GM18505 (cell line): ENCODE measurements at regions not wholly inside any gene's neighbourhood (a gene's known extent, or its start where the extent isn't known, plus 50 kb on each side); places are given as distances from the start of the nearest gene placed in this dataset.

ENCODE experiments used
- ATAC-seq: cut with Tn5 transposase; IDR thresholded peaks from one replicate; pipeline ENCODE4 v1.9.1; 2021; ENCODE audit not compliant: unreplicated experiment
- POLR2A ChIP-seq: IDR thresholded peaks from 4 replicates; pipeline ENCODE4 v1.6.1; 2011; ENCODE audit warnings: borderline replicate concordance; ENCODE audit not compliant: insufficient read depth, insufficient read length; ENCODE audit errors: extremely low read depth

DNA sequence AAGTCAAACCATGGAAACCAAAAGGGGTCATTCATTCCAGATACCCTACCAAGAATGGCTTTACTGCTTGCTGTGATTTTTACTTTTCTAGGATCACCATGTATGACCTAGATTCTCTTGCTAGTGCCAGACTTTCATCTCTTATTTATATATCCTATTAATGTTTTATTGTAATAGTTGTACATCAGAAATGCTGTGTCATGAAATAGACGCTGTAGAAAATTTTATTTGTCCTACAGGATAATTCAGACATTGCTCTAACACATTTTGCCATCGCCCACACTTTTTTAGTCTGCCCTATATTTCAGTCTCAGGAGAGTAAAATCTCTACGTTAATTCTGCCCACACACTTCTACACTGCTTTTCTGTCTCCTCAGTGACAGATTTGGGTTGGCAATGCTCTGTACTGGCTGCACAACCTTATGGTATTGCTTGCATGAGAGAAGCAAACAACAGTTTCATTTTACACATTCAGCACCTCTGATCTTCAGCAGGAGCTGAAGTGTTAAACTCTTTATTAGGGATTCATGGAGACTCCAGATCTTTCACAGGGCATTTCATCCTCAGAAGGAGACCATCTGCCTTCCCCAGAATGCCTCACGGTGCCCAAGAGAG is 871.8 kb upstream of the CHAC2 start:
- no peak for TF ChIP-seq POLR2A
- ATAC-seq = no peak

DNA sequence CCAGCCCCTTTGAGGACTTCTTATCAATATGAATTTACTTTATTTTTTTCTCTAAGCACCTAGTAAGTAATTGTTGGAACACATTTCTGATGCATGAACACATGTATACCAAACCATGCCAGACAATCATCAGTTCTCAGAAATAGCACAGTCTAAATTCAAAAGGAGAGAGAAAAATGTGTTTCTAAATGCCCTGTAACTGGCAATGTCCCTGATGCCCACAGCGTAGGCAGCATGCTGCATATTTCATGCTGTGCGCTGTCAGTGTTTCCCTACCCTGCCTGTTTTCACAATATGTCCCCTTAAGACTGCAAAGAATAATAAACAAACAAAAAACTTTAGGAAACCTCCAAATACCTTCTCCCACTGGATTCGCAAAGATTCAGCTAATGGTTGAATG is 881.0 kb upstream of the CHAC2 start:
- no peak for ATAC-seq
- no peak for TF ChIP-seq POLR2A

DNA sequence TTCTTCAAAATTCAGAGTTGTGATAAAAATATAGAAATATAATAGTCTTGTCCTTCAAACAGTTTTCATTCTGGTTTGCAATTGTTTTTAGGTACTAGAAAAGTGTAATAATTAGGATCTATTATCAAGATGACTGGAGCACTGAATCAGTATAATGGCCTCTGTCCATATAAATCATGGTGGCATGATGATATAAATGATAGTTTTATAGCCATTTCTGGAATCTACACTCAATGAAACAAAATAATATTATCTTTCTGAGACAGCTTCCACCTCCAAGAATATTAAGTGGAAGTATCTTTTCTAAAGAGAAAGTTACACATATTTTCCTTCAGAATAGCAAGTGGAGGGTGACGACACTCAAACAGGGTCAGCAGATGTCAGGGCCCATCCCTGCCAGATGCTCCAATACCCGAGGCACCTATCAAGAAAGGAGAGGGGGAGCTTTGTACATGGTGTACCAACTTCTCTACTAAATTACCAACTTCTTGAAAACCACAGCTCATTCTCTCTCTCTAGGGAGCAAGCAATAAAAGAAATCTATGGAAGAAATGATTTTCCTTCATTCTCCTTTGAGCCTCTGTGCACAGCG is 882.7 kb upstream of the CHAC2 start:
- TF ChIP-seq POLR2A = no peak
- no peak for ATAC-seq

DNA sequence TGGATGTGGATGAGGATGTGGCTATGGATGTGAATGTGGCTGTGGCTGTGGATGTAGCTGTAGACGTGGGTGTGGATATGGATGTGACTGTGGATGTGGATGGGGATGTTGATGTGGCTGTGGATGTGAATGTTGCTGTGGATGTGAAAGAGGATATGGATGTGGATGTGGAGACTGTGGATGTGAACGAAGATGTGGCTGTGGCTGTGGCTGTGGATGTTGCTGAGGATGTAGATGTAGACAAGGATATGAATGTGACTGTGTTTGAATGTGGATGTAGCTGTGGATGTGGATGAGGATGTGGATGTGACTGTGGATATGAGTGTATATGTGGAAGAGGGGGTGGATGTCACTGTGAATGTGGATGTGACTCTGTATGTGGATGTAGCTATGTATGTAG is 884.6 kb upstream of the CHAC2 start:
- ATAC-seq = no peak
- TF ChIP-seq POLR2A = no peak

DNA sequence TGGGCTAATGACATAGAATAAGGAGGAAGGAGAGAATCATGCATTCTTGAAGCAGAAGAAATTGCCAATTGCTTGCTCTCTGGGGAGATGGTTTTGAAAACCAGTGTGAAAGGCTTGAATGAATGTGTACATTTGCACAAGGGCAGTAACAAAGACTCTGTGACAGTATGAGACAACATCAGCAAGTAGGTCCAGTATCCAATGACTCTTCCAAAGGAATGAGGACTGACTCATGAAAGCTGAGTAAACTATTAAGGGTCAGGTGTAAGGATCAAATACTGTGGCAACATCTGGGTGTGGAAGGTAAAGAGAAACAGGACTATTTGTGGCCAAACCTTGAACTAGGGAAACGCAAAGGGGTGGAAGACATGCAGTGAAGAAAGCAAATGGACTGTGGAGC is 886.0 kb upstream of the CHAC2 start:
- ATAC-seq = no peak
- no peak for TF ChIP-seq POLR2A

DNA sequence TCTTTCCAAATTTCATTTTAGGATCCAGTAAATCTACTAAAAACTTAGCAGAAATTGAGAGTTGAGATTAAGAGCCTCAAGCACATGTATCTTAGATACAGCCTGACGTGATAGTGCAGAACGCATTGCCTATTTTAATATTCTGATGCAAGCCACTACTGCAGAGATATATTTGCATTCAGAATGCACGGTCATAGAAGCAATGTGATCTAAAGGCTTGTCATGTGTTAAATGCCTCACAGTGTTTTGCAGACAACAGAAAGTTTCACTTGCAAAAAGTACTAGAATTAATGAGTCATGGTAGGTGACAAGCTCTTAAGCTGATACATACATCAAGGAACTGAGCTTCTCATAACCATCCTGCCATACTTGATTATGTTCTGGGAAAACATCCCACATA is 886.7 kb upstream of the CHAC2 start:
- no peak for ATAC-seq
- TF ChIP-seq POLR2A = no peak

DNA sequence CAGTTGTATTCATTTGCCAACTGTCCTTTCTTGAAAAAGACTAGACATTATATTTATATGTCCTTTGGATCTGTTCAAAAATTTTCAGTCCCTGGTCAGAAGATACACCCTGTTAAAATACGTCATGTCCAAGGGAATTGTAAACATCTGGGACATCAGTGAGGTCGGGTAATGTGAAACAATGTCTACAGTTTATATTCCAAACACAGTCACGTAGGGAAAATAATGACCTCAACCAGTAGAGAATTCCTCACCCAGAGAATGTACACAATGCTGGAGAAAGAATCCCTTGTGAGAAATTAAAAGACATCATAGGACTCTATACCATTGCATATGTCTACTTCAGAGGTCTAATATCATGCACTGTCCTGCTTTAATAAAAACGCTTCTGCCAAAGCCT is 888.0 kb upstream of the CHAC2 start:
- ATAC-seq = no peak
- TF ChIP-seq POLR2A = no peak

DNA sequence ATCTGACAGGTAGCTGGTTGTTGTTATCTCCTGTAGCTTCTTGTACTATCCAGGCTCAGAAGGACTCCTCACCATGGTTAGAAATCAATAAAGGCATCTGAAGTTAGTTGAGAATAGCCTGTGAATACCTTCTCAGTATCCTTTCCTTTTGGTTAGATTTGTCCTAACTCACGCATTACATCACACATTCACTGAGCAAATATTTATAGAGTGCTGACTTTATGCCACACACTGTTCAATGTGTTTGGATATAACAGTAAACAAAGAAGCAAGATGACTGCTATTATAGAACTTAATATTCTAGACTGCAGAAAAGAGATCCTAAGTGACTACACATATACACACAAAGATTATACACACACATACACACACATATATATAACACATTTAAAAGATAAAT is 889.9 kb upstream of the CHAC2 start:
- TF ChIP-seq POLR2A = no peak
- ATAC-seq = no peak

DNA sequence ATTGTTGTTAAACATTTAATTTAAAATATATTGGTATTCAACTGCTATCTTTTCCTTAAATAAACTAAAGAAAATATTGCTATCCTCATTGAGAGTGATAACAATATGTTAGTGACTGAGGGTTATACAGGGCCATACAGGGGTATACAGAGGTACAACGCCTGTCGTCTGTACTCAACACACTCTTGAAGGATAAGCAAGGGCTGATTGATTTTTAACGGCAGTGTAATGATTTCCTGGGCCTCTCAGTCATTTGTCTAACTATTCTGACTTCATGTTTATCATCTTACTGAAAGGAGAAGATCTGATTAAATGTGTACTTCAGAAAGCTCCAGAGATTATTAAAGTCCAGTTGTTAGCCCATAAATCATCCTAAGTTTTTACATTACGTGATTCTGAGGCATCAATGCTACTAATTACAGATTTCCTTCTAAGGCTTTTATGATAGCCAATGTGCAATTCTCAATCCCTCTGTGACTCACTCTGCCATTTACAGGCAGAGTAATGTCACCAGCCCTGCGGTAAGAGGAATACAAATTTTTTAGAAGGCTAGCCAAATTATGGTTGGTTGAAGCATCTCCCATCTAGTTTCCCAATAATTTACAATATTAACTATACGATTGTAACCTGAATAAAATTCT is 893.0 kb upstream of the CHAC2 start:
- no peak for TF ChIP-seq POLR2A
- no peak for ATAC-seq

DNA sequence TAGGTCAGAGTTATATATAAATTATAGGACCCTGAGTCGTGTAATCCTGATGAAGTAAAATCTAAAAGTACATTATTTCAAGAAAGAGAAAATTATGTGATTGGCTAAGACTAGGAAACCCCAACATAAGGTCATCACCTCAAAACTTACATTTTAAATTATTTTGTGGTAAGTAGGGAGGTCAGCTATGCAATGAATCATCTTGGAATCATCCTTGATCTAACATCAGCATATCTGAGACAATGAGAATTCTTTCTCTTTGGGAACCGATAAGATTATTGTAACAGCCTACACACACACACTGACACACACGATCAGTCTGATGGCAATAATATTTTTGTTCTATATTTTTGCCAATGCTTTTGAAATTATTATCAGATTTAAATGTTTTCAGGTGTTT is 904.8 kb upstream of the CHAC2 start:
- ATAC-seq = no peak
- no peak for TF ChIP-seq POLR2A

DNA sequence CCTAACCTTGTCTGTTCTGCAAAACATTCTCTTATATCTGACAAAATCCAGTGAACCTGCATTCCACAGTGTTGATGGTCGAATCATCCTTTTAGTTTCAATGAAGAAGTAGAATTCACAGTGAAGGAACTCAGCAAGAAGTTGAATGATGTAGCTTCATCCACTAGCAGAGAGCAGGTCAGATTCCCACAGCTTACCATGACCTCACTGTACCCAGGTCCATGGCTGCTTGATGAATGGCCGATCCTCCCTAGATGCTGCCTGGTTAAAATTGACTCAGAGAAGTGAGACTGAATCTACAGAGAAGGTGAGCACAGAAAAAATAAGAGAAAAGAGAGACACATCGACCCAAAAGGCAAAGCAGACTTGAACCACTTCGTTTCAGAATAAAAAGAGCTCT is 906.0 kb upstream of the CHAC2 start:
- ATAC-seq = no peak
- no peak for TF ChIP-seq POLR2A

DNA sequence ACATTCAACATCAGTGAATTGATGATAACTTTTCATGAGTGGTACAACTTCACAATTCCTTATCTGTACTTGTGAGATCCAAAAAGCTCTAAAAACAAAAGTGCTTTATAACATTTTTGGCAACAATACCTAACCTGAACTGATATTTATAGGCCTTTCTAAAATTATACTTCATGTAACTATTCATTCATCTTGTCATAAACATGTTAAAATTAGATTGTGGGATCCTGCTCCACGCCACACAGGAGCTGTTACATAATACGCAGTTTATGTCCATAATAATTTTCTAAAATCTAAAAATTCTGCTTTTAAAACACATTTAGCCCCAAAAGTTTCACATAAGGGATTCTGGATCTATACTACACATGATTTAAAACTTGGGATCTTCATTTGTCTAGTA is 908.5 kb upstream of the CHAC2 start:
- TF ChIP-seq POLR2A = no peak
- no peak for ATAC-seq

DNA sequence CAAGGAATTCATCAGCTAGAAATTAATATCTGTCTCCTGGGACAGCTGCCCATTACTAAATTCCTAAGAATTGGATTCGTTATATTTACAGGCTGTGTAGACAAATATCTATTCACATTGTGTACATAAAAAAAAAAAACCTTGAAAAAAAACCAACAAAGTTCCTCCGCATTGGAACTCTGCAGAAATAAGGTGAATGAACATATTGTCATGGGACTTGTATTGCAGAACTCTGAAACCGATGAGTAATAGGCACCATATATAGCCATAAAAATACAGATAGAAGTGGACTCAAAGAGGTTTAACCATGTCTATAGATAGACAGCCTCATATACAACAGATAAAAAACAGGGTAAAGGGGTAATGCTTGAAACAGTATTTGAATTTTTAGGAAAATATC is 909.9 kb upstream of the CHAC2 start:
- no peak for ATAC-seq
- TF ChIP-seq POLR2A = no peak

DNA sequence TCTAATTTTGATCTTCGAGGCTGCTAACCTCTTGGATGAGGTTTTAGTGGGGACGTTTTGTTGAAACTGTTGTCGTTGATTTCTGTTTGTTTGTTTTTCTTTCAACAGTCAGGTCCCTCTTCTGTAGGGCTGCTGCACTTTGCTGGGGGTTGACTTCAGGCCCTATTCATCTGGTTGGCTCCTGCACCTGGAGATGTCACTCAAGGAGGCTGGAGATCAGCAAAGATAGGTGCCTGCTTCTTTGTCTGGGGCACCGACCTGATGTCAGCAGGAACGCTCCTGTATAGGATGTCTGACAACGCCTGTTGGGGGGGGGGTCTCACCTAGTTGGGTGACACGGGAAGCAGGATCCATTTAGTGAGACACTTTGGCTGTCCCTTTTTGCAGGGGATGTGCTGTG is 915.6 kb upstream of the CHAC2 start:
- no peak for TF ChIP-seq POLR2A
- ATAC-seq = no peak

DNA sequence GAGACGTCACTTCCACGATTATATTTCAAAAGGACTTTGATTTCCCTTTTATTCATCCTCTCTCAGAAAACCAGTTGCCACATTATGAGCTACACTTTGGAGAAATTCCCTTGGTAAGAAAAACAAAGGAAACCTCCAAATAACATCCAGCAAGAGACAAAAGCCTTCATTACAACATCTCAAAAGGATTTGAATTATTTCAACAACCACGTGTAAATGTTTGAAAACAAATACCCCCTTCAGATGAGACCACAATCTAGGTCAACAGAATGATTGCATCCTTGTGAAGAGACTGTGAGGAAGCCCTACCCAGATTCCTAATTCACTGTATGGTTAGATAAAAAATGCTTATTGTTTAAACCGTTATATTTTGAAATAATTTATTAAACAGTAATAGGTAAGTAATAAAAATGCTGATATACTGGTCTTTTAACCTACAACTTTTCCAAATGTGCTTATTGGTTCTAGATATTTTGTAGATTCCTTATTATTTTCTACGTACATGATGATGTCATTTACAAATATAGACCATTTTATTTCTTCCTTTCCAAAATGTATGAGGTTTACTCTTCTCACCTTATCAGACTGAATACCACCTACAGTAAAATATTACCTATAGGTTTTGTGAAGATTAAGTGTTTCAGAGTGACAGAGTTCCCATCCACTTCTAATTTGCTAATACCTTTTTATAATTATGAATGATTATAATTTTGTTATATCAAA is 922.7 kb upstream of the CHAC2 start:
- ATAC-seq = no peak
- no peak for TF ChIP-seq POLR2A

DNA sequence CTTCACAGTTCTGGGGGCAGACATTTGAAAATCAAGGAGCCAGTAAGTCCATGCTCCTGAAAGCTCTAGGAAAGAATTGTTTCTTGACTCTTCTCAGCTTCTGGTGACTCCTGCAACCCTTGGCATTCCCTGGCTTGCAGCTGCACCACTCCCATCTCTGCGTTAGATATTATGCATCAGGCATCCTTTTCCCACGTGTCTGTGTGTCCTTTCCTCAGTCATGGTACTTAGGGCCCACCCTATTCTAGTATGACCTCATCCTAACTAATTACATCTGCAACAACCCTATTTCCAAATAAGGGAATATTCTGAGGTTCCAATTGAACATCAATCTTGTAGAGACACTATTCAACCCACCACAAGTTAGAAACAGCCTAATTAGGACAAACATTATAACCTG is 931.7 kb upstream of the CHAC2 start:
- ATAC-seq = no peak
- no peak for TF ChIP-seq POLR2A
